T-cell (primary cell): ENCODE measurements at regions not wholly inside any gene's neighbourhood (a gene's known extent, or its start where the extent isn't known, plus 50 kb on each side); places are given as distances from the start of the nearest gene placed in this dataset.

Experiments
- ATAC-seq, 4 experiments: fragments of 200-7000 bp in 3 of 4; fragments of 150-1000 bp in 1 of 4; cut with Tn5 transposase; replicated peaks in 1 of 4; 1 replicate in 3 of 4; 2 replicates in 1 of 4; pipeline ENCODE4 v1.10.0; 2021; ENCODE audit warnings: moderate library complexity in 3 of 4, mild to moderate bottlenecking in 2 of 4, moderate number of reproducible peaks in 1 of 4
- CTCF ChIA-PET, 2 donors: fragments of 300-600 bp; sonication (Branson Sonifier 250); formaldehyde crosslinking; loops; one replicate each; lab custom pipeline; 2022; ENCODE audit warnings: antibody characterized with exemption in 2 of 2; lab: Charles Lee
- POLR2A ChIA-PET, 2 donors: fragments of 300-600 bp; sonication (Branson Sonifier 250); formaldehyde crosslinking; loops; one replicate each; lab custom pipeline; 2022; ENCODE audit warnings: antibody characterized with exemption in 2 of 2; lab: Charles Lee
- DNase-seq, 35 experiments: peaks; one replicate each; pipeline versions ENCODE4 v3.0.0 to v3.0.0-alpha.2; 2013 to 2023
- H3K27ac ChIP-seq: one replicate; pipeline ENCODE4 v1.5.1; 2013; ENCODE audit warnings: low read length
- H3K27me3 ChIP-seq, 2 experiments: replicated peaks in 1 of 2; 1 replicate in 1 of 2; 2 replicates in 1 of 2; pipeline versions ENCODE4 v1.6.1 to v1.7.0; 2013; ENCODE audit warnings: low read length in 1 of 2, mixed read lengths in 1 of 2; ENCODE audit not compliant: control insufficient read depth in 2 of 2, insufficient read depth in 2 of 2; ENCODE audit errors: extremely low read depth in 1 of 2
- H3K36me3 ChIP-seq, 2 donors: 1 replicate in 1 of 2; 2 replicates in 1 of 2; pipeline versions ENCODE4 v1.6.1 to v1.7.0; 2013; ENCODE audit warnings: low read length in 1 of 2; ENCODE audit not compliant: control insufficient read depth in 2 of 2, insufficient read depth in 1 of 2; ENCODE audit errors: extremely low read depth in 1 of 2
- H3K4me1 ChIP-seq, 2 experiments: 1 replicate in 1 of 2; 2 replicates in 1 of 2; pipeline versions ENCODE4 v1.6.1 to v1.7.0; 2013; ENCODE audit warnings: low read length in 2 of 2, mixed read lengths in 1 of 2; ENCODE audit not compliant: insufficient read depth in 2 of 2, control insufficient read depth in 1 of 2; ENCODE audit errors: extremely low read depth in 1 of 2
- H3K4me3 ChIP-seq, 2 donors: 1 replicate in 1 of 2; 2 replicates in 1 of 2; pipeline versions ENCODE4 v1.5.1 to v1.7.0; 2013; ENCODE audit warnings: mild to moderate bottlenecking in 2 of 2, low read length in 1 of 2, moderate library complexity in 1 of 2; ENCODE audit not compliant: control insufficient read depth in 1 of 2; ENCODE audit errors: extremely low read depth in 1 of 2
- H3K9me3 ChIP-seq: 2 replicates; pipeline ENCODE4 v1.7.0; 2013
- H3K27ac Mint-ChIP-seq, 2 donors: one replicate each; pipeline ENCODE4 v1.8.0; 2020 to 2021; ENCODE audit warnings: mild to moderate bottlenecking in 2 of 2, mixed read lengths in 2 of 2
- H3K27me3 Mint-ChIP-seq, 2 donors: one replicate each; pipeline ENCODE4 v1.8.0; 2021 to 2022; ENCODE audit warnings: mixed read lengths in 2 of 2
- H3K36me3 Mint-ChIP-seq: one replicate; pipeline ENCODE4 v1.8.0; 2021; ENCODE audit warnings: mixed read lengths
- H3K4me1 Mint-ChIP-seq, 3 donors: one replicate each; pipeline ENCODE4 v1.8.0; 2020 to 2022; ENCODE audit warnings: mixed read lengths in 3 of 3, mild to moderate bottlenecking in 1 of 3
- H3K4me3 Mint-ChIP-seq, 3 donors: one replicate each; pipeline ENCODE4 v1.8.0; 2020 to 2022; ENCODE audit warnings: mild to moderate bottlenecking in 3 of 3, mixed read lengths in 3 of 3, moderate library complexity in 3 of 3
- H3K9me3 Mint-ChIP-seq, 3 donors: one replicate each; pipeline ENCODE4 v1.8.0; 2020 to 2022; ENCODE audit warnings: mixed read lengths in 3 of 3
- WGBS: methylation state at CpG from one replicate; pipeline ENCODE4 v1.1.5; 2013; ENCODE audit warnings: missing lambda C conversion rate; ENCODE audit not compliant: insufficient coverage; 5-methylcytosine and 5-hydroxymethylcytosine counted together

- Mint-ChIP-seq H3K27ac (no peak overlapping the region), H3K4me1 (no peaks in the 10 kb centered on the region), H3K27me3 (peaks cover 50 to 55% of the 10 kb centered on the region in 2 donors), H3K9me3 (no peaks in the 10 kb centered on the region), H3K4me3 (no peak overlapping the region), H3K36me3 (no peaks in the 10 kb centered on the region)
- no peaks in the 10 kb centered on the region for H3K4me1 ChIP-seq
- H3K9me3 ChIP-seq, result no peaks in the 10 kb centered on the region
- ChIA-PET POLR2A (no interaction called here), CTCF (interaction anchor here (0.7 kb wide), 6 partner anchors 10 to 967 kb away, joined by 3 to 7 read pairs (median 3); no protein-coding TSS in a partner anchor)
- no peak for DNase-seq
- no peak overlapping the region for H3K4me3 ChIP-seq
- 50% methylated on average over 1 of the region's 5 CpGs for WGBS
- H3K27ac ChIP-seq, result no peak overlapping the region
- H3K27me3 ChIP-seq, result peaks cover 0 to 3% of the 10 kb centered on the region in 2 experiments
- ATAC-seq, result no peak
- no peaks in the 10 kb centered on the region for H3K36me3 ChIP-seq
Measured at GRCh38 chr2:176461809-176462670, 192.8 kb downstream of the MTX2 start.

- Histone ChIP-seq H3K9me3 (no peaks in the 10 kb centered on the region), H3K36me3 (no peaks in the 10 kb centered on the region), H3K4me3 (no peak overlapping the region), H3K4me1 (no peaks in the 10 kb centered on the region), H3K27ac (no peak overlapping the region), H3K27me3 (peaks cover 0 to 3% of the 10 kb centered on the region in 2 experiments)
- no peak for ATAC-seq
- DNase-seq, result no peak
- H3K36me3 Mint-ChIP-seq, result no peaks in the 10 kb centered on the region
- H3K27ac Mint-ChIP-seq, result no peak overlapping the region
- CTCF ChIA-PET, result interaction anchor here in 1 of 2 donors (1.1 kb wide), 1 partner anchor 8 kb away, joined by 4 read pairs; no protein-coding TSS in a partner anchor
- no peaks in the 10 kb centered on the region for H3K4me1 Mint-ChIP-seq
- no peak overlapping the region for H3K4me3 Mint-ChIP-seq
- no peaks in the 10 kb centered on the region for H3K9me3 Mint-ChIP-seq
- POLR2A ChIA-PET, result no interaction called here
- H3K27me3 Mint-ChIP-seq, result peaks cover 42 to 61% of the 10 kb centered on the region in 2 donors
- no CpG with 5 or more reads among the region's 3 CpGs for WGBS
Measured at GRCh38 chr2:176463546-176463945, 194.3 kb downstream of the MTX2 start.

- H3K4me1 Mint-ChIP-seq, result no peaks in the 10 kb centered on the region
- H3K9me3 Mint-ChIP-seq, result no peaks in the 10 kb centered on the region
- H3K36me3 Mint-ChIP-seq, result no peaks in the 10 kb centered on the region
- Histone ChIP-seq H3K36me3 (no peaks in the 10 kb centered on the region), H3K27me3 (peaks cover 0 to 3% of the 10 kb centered on the region in 2 experiments), H3K4me1 (no peaks in the 10 kb centered on the region), H3K27ac (no peak overlapping the region), H3K4me3 (no peak overlapping the region), H3K9me3 (no peaks in the 10 kb centered on the region)
- peaks cover 32 to 54% of the 10 kb centered on the region in 2 donors for H3K27me3 Mint-ChIP-seq
- ChIA-PET POLR2A (no interaction called here), CTCF (interaction anchor here in 1 of 2 donors (1.4 kb wide), 1 partner anchor 10 kb away, joined by 3 read pairs; no protein-coding TSS in a partner anchor)
- ATAC-seq (no peak), DNase-seq (no peak)
- H3K4me3 Mint-ChIP-seq, result no peak overlapping the region
- H3K27ac Mint-ChIP-seq, result no peak overlapping the region
- WGBS, result 69% methylated on average over 8 of the region's 10 CpGs
Measured at GRCh38 chr2:176464886-176465564, 195.8 kb downstream of the MTX2 start.

- Histone ChIP-seq H3K36me3 (no peaks in the 10 kb centered on the region), H3K27ac (no peak overlapping the region), H3K4me1 (no peaks in the 10 kb centered on the region), H3K27me3 (peaks cover 0 to 3% of the 10 kb centered on the region in 2 experiments), H3K4me3 (no peak overlapping the region), H3K9me3 (no peaks in the 10 kb centered on the region)
- Mint-ChIP-seq H3K4me3 (no peak overlapping the region), H3K27ac (no peak overlapping the region), H3K27me3 (peaks cover 30 to 50% of the 10 kb centered on the region in 2 donors), H3K36me3 (no peaks in the 10 kb centered on the region), H3K4me1 (peaks cover 2 to 4% (median 2%) of the 10 kb centered on the region in 3 donors), H3K9me3 (no peaks in the 10 kb centered on the region)
- DNase-seq, result no peak
- ChIA-PET POLR2A (no interaction called here), CTCF (interaction anchor here in 1 of 2 donors (0.9 kb wide), 1 partner anchor 21 kb away, joined by 3 read pairs; no protein-coding TSS in a partner anchor)
- 100% methylated on average over 2 of the region's 5 CpGs for WGBS
- ATAC-seq, result no peak
Measured at GRCh38 chr2:176466918-176467452, 197.7 kb downstream of the MTX2 start.

GRCh38 chr2:176467595-176467994 lies 198.4 kb downstream of the MTX2 start:
- Mint-ChIP-seq H3K27me3 (peaks cover 25 to 44% of the 10 kb centered on the region in 2 donors), H3K4me1 (peaks cover 7 to 10% (median 8%) of the 10 kb centered on the region in 3 donors), H3K9me3 (no peaks in the 10 kb centered on the region), H3K4me3 (no peak overlapping the region), H3K27ac (no peak overlapping the region), H3K36me3 (no peaks in the 10 kb centered on the region)
- DNase-seq, result no peak
- Histone ChIP-seq H3K9me3 (no peaks in the 10 kb centered on the region), H3K36me3 (no peaks in the 10 kb centered on the region), H3K27me3 (peaks cover 0 to 3% of the 10 kb centered on the region in 2 experiments), H3K27ac (no peak overlapping the region), H3K4me3 (no peak overlapping the region), H3K4me1 (peaks cover 0 to 2% of the 10 kb centered on the region in 2 experiments)
- POLR2A ChIA-PET, result no interaction called here
- ATAC-seq, result no peak
- 84% methylated on average over 4 of the region's 6 CpGs for WGBS
- CTCF ChIA-PET, result interaction anchor here (0.6 to 0.9 kb wide), 2 partner anchors 21 to 328 kb away, joined by 3 read pairs; no protein-coding TSS in a partner anchor

DNA sequence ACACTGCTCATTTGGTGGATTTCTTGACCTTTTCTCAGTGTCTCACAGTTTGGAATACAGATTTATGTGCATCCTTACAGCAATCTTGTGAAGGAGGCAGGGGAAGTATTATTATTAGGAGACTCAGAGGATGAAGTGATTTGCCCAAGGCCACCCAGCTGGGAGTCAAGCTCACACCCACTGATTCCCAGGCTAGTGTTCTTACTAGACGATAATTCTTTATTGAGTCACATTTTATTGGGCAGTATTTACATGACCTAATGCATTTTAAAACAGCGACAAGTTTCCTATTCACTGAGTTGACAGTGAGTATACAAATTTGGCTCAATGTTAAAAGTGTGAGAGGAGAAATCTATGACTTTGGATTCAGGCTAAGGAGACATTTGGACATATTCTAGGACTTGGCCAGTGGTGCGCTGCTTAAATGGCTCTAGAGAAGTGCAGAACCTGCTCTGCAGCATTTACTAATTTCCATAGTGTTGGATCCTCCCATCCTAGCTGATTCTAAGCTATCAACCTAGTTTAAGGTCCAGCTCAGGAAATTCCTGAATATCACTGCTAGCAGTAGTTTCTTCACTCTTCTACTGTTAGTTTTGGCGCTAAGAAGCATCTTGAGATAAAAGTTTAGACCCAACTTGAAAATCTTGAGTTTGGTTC lies 199.3 kb downstream of the MTX2 start:
- WGBS, result 96% methylated on average over 3 of the region's 4 CpGs
- H3K36me3 Mint-ChIP-seq, result no peaks in the 10 kb centered on the region
- CTCF ChIA-PET, result no interaction called here
- DNase-seq (no peak), ATAC-seq (no peak)
- POLR2A ChIA-PET, result no interaction called here
- no peak overlapping the region for H3K27ac ChIP-seq
- no peaks in the 10 kb centered on the region for H3K36me3 ChIP-seq
- no peaks in the 10 kb centered on the region for H3K9me3 ChIP-seq
- H3K27ac Mint-ChIP-seq, result no peak overlapping the region
- peaks cover 0 to 3% of the 10 kb centered on the region in 2 experiments for H3K27me3 ChIP-seq
- peaks cover 0 to 8% of the 10 kb centered on the region in 2 experiments for H3K4me1 ChIP-seq
- no peak overlapping the region for H3K4me3 ChIP-seq
- peaks cover 21 to 40% of the 10 kb centered on the region in 2 donors for H3K27me3 Mint-ChIP-seq
- H3K4me1 Mint-ChIP-seq, result peaks cover 15 to 20% (median 15%) of the 10 kb centered on the region in 3 donors
- H3K9me3 Mint-ChIP-seq, result no peaks in the 10 kb centered on the region
- no peak overlapping the region for H3K4me3 Mint-ChIP-seq
